DOHH2 (cell line): ENCODE measurements at regions not wholly inside any gene's neighbourhood (a gene's known extent, or its start where the extent isn't known, plus 50 kb on each side); places are given as distances from the start of the nearest gene placed in this dataset.

Source experiments
- CTCF ChIP-seq: fragments of 200-600 bp; sonication (generic); IDR thresholded peaks from one replicate; pipeline ENCODE4 v1.5.1; 2014; ENCODE audit warnings: antibody characterized with exemption, mild to moderate bottlenecking, low read depth, low read length; ENCODE audit not compliant: poor library complexity, severe bottlenecking
- EZH2phosphoT487 ChIP-seq: fragments of 200-600 bp; sonication (generic); IDR thresholded peaks from 2 replicates; pipeline ENCODE4 v1.6.1; 2017; ENCODE audit warnings: borderline replicate concordance, mild to moderate bottlenecking, antibody characterized with exemption, low read length, moderate library complexity, mixed read lengths

- TF ChIP-seq CTCF (no peak), EZH2phosphoT487 (no peak)
Observed at GRCh38 chr15:31498329-31498728, 171.7 kb downstream of the KLF13 start.
